MM.1S (cell line): ENCODE measurements at regions not wholly inside any gene's neighbourhood (a gene's known extent, or its start where the extent isn't known, plus 50 kb on each side); places are given as distances from the start of the nearest gene placed in this dataset.

ENCODE experiments used
- EZH2phosphoT487 ChIP-seq: fragments of 300-600 bp; sonication (generic); IDR thresholded peaks from 2 replicates; pipeline ENCODE4 v1.6.1; 2018; ENCODE audit warnings: antibody characterized with exemption, low read length
- TF ChIP-seq, protein P1 (sequence below): fragments of 300-600 bp; sonication (generic); IDR thresholded peaks from 2 replicates; pipeline ENCODE4 v1.5.1; 2016; ENCODE audit warnings: antibody characterized with exemption, low read length, mixed read lengths

DNA sequence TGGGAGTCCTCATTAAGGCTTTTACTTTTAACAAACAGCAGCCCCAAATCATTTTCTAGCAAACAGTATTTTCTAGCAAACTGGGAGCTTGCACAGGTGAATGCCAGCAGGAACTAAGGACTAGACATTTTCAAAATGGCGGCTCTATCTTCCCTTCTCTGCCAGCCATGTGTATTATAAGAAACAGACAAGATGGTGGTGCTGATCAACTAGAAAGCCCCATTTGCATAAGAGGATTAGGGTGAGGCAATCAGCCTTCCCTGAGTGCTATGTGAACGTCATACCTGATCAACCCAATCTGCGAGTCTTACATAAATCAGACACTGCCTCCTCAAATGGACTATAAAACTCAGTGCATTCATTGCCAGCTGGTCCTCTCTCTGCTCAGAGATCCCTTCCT, 479.6 kb downstream of the IPMK start:
- TF ChIP-seq, protein P1, sequence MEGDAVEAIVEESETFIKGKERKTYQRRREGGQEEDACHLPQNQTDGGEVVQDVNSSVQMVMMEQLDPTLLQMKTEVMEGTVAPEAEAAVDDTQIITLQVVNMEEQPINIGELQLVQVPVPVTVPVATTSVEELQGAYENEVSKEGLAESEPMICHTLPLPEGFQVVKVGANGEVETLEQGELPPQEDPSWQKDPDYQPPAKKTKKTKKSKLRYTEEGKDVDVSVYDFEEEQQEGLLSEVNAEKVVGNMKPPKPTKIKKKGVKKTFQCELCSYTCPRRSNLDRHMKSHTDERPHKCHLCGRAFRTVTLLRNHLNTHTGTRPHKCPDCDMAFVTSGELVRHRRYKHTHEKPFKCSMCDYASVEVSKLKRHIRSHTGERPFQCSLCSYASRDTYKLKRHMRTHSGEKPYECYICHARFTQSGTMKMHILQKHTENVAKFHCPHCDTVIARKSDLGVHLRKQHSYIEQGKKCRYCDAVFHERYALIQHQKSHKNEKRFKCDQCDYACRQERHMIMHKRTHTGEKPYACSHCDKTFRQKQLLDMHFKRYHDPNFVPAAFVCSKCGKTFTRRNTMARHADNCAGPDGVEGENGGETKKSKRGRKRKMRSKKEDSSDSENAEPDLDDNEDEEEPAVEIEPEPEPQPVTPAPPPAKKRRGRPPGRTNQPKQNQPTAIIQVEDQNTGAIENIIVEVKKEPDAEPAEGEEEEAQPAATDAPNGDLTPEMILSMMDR: no peak
- TF ChIP-seq EZH2phosphoT487: no peak
